HFF-Myc (cell line): ENCODE measurements at regions not wholly inside any gene's neighbourhood (a gene's known extent, or its start where the extent isn't known, plus 50 kb on each side); places are given as distances from the start of the nearest gene placed in this dataset.

Experiments
- DNase-seq: peaks from one replicate; pipeline ENCODE4 v3.0.0-alpha.2; 2011; ENCODE audit warnings: low read depth; ENCODE audit errors: extremely low read depth
- H3K4me3 ChIP-seq: replicated peaks from 2 replicates; pipeline ENCODE4 v1.5.1; 2011; ENCODE audit warnings: low read depth, mild to moderate bottlenecking, control low read depth, low read length
- TF ChIP-seq, protein P1 (sequence below): IDR thresholded peaks from 2 replicates; pipeline ENCODE4 v1.5.1; 2012; ENCODE audit warnings: mild to moderate bottlenecking, low read depth, low read length, control low read depth; ENCODE audit errors: missing control alignments

DNA sequence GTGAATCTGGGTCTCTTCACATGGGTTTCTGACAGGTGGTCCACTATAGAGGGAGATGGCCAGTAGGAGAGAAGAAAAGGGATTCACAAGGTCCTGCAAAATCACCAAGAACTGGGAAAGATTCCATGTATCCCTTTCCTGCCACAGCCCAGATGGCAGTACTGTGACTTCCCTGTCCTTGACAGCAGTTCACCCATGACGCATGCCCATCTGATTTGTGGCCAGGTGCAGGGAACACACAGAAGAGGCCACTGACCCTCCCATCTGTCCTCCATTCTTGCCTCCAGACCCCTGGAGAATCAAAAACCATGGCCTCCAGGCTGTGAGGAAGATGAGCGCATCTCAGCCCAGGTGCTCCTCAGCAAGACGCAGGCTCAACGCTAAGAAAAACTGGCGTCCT lies 183.1 kb upstream of the RREB1 start:
- H3K4me3 ChIP-seq = no peak overlapping the region
- no peak for DNase-seq
- TF ChIP-seq, protein P1, sequence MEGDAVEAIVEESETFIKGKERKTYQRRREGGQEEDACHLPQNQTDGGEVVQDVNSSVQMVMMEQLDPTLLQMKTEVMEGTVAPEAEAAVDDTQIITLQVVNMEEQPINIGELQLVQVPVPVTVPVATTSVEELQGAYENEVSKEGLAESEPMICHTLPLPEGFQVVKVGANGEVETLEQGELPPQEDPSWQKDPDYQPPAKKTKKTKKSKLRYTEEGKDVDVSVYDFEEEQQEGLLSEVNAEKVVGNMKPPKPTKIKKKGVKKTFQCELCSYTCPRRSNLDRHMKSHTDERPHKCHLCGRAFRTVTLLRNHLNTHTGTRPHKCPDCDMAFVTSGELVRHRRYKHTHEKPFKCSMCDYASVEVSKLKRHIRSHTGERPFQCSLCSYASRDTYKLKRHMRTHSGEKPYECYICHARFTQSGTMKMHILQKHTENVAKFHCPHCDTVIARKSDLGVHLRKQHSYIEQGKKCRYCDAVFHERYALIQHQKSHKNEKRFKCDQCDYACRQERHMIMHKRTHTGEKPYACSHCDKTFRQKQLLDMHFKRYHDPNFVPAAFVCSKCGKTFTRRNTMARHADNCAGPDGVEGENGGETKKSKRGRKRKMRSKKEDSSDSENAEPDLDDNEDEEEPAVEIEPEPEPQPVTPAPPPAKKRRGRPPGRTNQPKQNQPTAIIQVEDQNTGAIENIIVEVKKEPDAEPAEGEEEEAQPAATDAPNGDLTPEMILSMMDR = no peak

DNA sequence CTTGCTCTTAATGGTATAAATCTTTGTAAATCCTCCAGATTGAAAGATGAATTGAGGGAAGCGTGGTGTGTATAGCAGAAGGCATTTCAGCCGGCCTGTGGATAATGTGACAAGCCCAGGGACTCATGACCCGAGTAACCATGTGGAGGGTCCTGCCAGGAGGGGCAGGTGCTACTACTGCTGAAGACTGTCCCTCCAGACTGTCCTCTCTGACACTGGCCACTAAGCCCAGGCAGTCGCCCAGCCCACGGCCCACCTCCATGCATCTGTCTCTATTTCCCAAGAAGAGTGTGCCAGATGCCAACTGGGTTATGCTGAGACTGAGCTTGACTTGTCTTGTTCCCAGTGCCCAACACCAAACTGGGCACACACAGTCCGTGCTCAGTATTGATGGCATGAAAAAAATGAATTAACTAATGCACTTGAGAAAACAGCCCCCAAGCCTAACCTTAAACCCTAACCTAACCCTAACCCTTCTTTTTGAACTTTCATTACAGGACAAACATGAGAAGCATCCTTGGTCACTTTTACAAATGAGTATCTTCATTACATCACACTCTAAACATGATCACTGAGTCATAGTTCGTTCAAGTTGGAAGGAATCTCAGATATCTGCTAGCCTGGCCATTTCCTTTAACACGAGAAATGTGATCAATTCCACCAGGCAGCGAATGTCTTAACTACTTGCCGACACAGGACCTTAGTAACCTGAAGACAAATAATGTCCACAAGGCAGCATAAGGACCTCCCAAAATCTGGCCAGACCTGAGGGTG lies 182.2 kb upstream of the RREB1 start:
- DNase-seq = no peak
- TF ChIP-seq, protein P1 = no peak
- H3K4me3 ChIP-seq = no peak overlapping the region

DNA sequence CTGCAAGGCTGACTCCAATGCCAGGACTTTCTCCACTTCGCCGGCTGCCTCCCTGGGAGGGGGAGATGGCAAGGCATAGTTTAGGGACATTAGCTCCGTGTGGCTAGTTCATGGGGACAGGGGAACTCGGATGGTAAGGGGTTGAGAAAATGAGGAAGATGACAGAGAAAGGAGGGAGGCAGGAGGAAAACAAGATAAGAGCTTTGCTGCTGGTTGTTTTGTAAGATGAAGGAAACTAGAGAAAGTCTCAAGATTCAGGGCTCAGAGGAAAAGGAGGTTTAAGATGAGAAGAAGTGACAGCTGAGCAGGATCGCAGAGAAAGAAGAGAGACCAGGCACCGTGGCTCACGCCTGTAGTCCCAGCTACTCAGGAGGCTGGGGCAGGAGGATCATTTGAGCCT lies 180.9 kb upstream of the RREB1 start:
- H3K4me3 ChIP-seq = no peak overlapping the region
- no peak for DNase-seq
- TF ChIP-seq, protein P1 = no peak

DNA sequence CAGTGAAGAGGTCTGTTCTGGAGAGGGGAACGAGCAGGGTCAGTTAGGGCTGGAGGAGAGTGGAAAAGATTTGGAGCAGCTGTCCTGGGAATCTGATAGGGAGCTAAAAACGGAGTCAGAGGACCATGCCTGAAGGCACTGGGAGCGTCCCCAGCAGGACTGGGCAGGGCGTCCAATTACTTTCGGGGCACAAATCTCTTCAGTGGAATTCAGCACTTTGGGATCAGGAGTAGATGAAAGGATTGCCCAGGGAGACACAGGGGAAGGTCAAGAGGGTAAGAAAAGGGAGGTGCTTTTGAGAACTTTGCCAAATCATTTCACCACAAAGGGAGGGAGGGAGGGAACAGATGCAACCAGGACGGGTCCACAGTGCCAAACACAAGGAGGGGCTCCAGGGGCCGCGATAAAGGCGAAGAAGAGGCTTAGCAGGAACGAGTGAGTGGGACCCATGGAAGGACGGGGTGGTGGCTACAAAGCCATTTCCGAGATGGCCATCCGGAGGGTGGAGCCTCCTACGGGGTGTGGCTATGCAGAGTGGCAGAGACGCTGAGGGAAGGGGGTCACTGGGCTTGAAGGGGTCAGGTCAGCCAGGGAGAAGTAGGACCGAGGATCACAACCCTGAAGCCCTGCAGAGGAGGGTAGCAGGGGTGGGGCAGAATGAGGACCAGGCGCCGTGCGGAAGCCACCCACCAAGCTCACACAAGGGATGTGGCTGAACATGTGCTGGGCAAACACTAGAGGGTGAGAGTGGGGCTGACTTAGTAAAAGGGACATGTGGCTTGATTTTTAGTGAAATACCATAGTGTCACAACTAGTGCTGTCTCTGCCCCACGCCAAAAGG lies 180.0 kb upstream of the RREB1 start:
- TF ChIP-seq, protein P1 = no peak
- no peak overlapping the region for H3K4me3 ChIP-seq
- DNase-seq = no peak

DNA sequence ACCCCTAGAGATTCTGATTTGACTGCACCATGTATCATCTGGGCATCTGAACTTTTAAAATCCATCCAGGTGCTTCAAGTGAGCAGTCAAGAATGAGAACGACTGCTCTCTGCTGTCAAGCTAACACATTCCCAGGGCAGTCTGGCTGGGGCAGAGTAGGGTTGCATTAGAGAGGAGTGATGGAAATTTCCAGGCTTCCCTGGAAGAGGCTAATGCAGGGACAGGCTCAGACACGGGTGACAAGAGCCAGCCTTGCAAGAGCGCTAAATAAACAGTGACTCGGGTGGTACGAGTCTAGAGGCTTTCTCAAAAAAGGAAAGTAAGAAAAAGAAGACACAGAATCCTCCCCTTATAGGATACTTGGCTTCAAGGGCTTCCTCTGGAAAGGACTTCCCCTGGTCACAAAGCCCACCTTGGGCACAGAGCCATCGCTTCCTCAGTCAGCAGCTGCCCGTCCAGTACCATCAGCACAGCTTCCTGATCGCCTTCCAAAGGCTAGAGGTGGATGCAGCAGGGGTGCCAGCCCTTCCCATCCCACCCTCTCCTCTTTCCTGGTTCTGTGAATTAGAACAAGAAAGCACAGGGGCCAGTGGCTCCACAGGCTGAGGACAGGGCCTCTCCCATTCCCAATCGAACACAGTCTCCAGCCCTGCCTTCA lies 177.4 kb upstream of the RREB1 start:
- TF ChIP-seq, protein P1 = no peak
- H3K4me3 ChIP-seq = no peak overlapping the region
- DNase-seq = no peak

DNA sequence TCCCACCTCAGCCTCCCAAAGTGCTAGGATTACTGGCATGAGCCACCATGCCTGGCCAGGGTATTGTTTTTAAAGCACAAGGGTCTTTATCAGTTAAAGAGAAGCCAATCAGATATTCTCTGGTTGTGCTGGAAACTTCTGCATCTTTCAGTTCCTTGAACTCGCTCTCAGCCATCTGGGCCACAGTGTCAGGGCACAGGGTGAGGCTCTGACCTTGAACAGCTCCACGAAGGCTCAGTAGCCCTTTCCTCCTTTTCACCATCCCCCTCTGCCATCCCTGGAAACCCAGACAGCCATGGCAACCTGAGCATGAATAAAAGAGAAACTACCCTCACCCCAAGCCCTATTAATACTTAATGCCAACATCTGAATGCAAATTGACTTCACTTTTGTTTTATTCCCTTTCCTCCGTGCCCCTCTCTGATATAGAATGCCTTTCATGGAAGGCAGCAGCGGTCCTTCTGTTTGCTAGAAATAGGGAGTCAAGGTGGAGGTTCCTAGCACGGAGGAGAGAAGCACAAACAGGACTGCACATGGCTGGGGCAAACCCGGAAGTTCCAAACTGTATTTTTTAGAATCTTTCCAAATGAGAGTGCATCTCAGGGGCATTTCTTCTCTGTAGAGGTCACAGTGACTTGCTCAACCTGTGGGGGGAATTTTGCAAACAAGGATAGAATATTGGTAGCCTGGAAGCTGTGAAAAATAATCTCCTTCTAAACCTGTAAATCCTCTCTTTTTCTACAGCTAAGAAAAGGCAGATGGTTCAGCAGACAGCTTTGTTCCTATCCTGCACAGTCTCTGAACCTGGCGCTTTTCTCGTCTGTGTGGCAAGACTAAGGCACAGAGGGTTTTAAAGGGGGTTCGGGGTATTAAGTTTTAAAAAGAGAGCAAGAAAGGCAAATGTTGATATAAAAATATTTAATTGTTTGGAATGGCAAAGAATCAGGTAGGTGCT lies 176.4 kb upstream of the RREB1 start:
- no peak for DNase-seq
- TF ChIP-seq, protein P1 = no peak
- no peak overlapping the region for H3K4me3 ChIP-seq
